Fibroblast of lung (primary cell): ENCODE measurements at regions not wholly inside any gene's neighbourhood (a gene's known extent, or its start where the extent isn't known, plus 50 kb on each side); places are given as distances from the start of the nearest gene placed in this dataset.

Source experiments
- EZH2 ChIP-seq: IDR thresholded peaks from 2 replicates; pipeline ENCODE4 v1.5.1; 2012; ENCODE audit warnings: low read length, control low read depth, mild to moderate bottlenecking; ENCODE audit errors: missing control alignments
- TF ChIP-seq, protein P1 (sequence below), 2 donors: IDR thresholded peaks in 1 of 2; conservative IDR thresholded peaks in 1 of 2; 1 replicate in 1 of 2; 2 replicates in 1 of 2; pipeline ENCODE4 v1.5.1; 2011 to 2012; ENCODE audit warnings: low read length in 2 of 2, control low read depth in 1 of 2, inconsistent platforms in 1 of 2, low read depth in 1 of 2, mild to moderate bottlenecking in 1 of 2

DNA sequence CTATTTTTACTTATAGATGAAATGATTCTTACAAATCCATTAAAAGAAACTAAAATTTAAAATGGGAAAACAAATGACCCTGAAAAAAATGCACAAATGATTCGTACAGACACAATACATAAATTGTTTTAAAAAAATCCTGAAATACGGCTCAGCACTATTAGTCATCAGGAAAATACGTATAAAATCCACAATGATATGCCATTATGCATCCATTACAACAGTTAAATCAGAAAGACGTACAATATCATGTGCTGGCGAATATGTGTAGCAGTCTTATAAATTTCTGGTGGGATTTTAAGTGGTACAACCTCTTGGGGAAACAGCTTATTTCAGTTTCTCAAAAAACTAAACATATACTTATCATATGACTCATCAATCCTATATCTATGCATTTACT is 600.1 kb upstream of the STEAP1 start:
- TF ChIP-seq, protein P1, sequence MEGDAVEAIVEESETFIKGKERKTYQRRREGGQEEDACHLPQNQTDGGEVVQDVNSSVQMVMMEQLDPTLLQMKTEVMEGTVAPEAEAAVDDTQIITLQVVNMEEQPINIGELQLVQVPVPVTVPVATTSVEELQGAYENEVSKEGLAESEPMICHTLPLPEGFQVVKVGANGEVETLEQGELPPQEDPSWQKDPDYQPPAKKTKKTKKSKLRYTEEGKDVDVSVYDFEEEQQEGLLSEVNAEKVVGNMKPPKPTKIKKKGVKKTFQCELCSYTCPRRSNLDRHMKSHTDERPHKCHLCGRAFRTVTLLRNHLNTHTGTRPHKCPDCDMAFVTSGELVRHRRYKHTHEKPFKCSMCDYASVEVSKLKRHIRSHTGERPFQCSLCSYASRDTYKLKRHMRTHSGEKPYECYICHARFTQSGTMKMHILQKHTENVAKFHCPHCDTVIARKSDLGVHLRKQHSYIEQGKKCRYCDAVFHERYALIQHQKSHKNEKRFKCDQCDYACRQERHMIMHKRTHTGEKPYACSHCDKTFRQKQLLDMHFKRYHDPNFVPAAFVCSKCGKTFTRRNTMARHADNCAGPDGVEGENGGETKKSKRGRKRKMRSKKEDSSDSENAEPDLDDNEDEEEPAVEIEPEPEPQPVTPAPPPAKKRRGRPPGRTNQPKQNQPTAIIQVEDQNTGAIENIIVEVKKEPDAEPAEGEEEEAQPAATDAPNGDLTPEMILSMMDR (conservative IDR thresholded peaks at IDR 0.05 in 1 of 2, IDR thresholded peaks at IDR 0.05 in 1 of 2; ENCODE audit: low read depth in 1 of 2, low read length in 2 of 2): no peak
- no peak for TF ChIP-seq EZH2
